ENCODE measurements at regions not wholly inside any gene's neighbourhood (a gene's known extent, or its start where the extent isn't known, plus 50 kb on each side); places are given as distances from the start of the nearest gene placed in this dataset.

- CTCF ChIA-PET, result no interaction called here
- POLR2A ChIA-PET, result no interaction called here
Measured at GRCh38 chr10:108169846-108170245, 1005.3 kb upstream of the SORCS1 start.

DNA sequence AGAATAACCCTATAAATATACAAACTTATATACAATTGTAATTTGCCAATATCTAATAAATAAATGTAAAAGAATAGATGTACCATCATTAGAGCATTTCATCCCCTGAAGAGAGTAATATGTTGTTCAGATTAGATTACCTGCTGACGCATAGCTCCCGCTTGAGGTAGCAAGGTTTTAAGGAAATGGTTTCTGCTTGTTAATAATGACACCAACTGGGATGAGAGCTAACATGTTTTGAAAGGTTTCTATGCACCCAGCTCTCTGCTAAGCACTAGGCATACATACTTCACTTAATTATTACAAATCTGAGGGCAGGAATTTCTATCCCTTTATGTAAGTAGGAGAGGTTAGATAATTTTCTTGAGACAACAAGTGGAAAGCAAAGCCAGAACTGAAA is 1003.3 kb upstream of the SORCS1 start:
- Mint-ChIP-seq H3K4me3 (no peak overlapping the region), H3K36me3 (ENCODE audit: low read depth) (no peaks in the 10 kb centered on the region)
- intact Hi-C loops (cut with micrococcal nuclease), result no loop called here

More at GRCh38 chr10:108169846-108170245, 1005.3 kb upstream of the SORCS1 start:
- intact Hi-C loops (cut with micrococcal nuclease), result no loop called here
- H3K4me3 Mint-ChIP-seq, result no peak overlapping the region
- no peak overlapping the region for H3K27ac Mint-ChIP-seq
- no peak for TF ChIP-seq CTCF (IDR thresholded peaks at IDR 0.05)
- no peaks in the 10 kb centered on the region for H3K27me3 Mint-ChIP-seq
- ATAC-seq (ENCODE audit: low read depth) (no peak), DNase-seq (no peak)
- no peaks in the 10 kb centered on the region for H3K4me1 Mint-ChIP-seq
- no peaks in the 10 kb centered on the region for H3K36me3 Mint-ChIP-seq (ENCODE audit: low read depth)
- H3K9me3 Mint-ChIP-seq, result peaks cover 2% of the 10 kb centered on the region

DNA sequence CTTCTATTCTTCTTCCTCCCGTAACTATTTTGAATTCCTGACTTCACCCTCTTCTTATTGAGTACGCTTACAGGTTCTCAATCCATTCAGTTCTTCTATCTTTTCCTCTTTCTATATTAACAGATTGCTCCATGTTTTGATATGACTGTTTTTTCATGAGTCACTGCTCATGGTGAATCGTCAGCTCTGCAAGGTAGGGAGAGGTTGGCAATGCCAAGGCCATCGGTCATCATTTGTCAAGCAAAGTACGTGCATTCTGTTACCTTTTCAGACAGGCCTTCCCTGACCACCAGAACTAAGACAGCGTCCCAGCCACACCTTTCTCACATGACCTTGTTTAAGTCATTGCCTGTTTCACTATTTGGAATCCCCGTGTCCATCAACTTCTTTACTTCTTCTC is 1001.9 kb upstream of the SORCS1 start:
- POLR2A ChIA-PET, result no interaction called here

More for the DNA sequence above, 1003.3 kb upstream of the SORCS1 start:
- POLR2A ChIA-PET, result no interaction called here
- ATAC-seq (ENCODE audit: low read depth) (no peak), DNase-seq (no peak)
- Mint-ChIP-seq H3K4me1 (no peaks in the 10 kb centered on the region), H3K27ac (no peak overlapping the region), H3K9me3 (peaks cover 2% of the 10 kb centered on the region), H3K27me3 (no peaks in the 10 kb centered on the region)
- CTCF ChIA-PET, result no interaction called here
- TF ChIP-seq CTCF (IDR thresholded peaks at IDR 0.05), result no peak

DNA sequence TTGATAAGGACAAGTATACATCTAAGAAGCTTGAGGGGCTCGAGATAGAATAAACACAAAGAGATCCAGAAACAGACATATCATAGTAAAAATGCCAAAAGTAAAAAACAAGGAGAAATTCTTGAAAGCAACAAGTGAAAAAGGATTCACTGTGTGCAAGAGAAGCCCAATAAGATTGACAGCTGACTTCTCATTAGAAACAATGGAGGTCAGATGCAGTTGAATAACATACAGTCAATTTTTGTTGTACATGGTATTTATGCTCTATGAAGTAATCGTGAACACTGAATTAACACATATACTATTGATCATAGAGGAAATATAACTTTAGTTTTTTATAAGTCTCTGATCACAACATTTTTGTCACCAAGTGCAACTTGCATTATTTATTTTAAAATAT is 982.8 kb upstream of the SORCS1 start:
- no peak for ATAC-seq (ENCODE audit: low read depth)
- Mint-ChIP-seq H3K9me3 (peaks cover 23% of the 10 kb centered on the region), H3K4me1 (no peaks in the 10 kb centered on the region), H3K27me3 (no peaks in the 10 kb centered on the region), H3K27ac (no peak overlapping the region), H3K4me3 (no peak overlapping the region), H3K36me3 (ENCODE audit: low read depth) (no peaks in the 10 kb centered on the region)
- intact Hi-C loops (cut with micrococcal nuclease), result no loop called here
- ChIA-PET POLR2A (no interaction called here), CTCF (no interaction called here)
- no peak for TF ChIP-seq CTCF (IDR thresholded peaks at IDR 0.05)
- no peak for DNase-seq

More for the DNA sequence above, 1001.9 kb upstream of the SORCS1 start:
- TF ChIP-seq CTCF (IDR thresholded peaks at IDR 0.05), result no peak
- no peaks in the 10 kb centered on the region for H3K4me1 Mint-ChIP-seq
- H3K9me3 Mint-ChIP-seq, result peaks cover 4% of the 10 kb centered on the region
- no peak for ATAC-seq (ENCODE audit: low read depth)
- CTCF ChIA-PET, result no interaction called here
- no peaks in the 10 kb centered on the region for H3K27me3 Mint-ChIP-seq
- no peak for DNase-seq
- no peaks in the 10 kb centered on the region for H3K36me3 Mint-ChIP-seq (ENCODE audit: low read depth)
- no peak overlapping the region for H3K4me3 Mint-ChIP-seq
- H3K27ac Mint-ChIP-seq, result no peak overlapping the region
- intact Hi-C loops (cut with micrococcal nuclease), result no loop called here

DNA sequence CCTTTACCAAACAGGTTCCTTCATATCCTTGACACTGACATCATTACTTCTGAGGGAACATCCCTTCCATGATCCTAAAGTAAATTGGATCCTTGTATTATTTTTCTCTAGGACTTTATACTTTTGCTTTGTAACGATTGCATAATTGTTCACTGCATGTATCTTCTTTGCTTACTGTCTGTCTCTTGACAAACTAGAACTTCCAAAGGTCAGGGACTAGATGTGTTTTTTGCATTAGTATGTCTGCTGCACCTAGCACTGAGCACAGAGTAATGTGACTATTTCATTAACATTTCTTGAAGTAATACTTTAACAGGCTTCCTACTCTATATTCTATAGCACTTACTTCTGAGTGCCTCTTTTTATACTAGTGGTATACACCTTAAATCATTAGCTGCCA is 976.6 kb upstream of the SORCS1 start:
- CTCF ChIA-PET, result no interaction called here
- no peak overlapping the region for H3K4me3 Mint-ChIP-seq
- no peak for ATAC-seq (ENCODE audit: low read depth)
- no peaks in the 10 kb centered on the region for H3K27me3 Mint-ChIP-seq
- no peaks in the 10 kb centered on the region for H3K36me3 Mint-ChIP-seq (ENCODE audit: low read depth)
- H3K4me1 Mint-ChIP-seq, result no peaks in the 10 kb centered on the region
- no peak overlapping the region for H3K27ac Mint-ChIP-seq
- TF ChIP-seq CTCF (IDR thresholded peaks at IDR 0.05), result no peak
- POLR2A ChIA-PET, result no interaction called here
- DNase-seq, result no peak
- peaks cover 9% of the 10 kb centered on the region for H3K9me3 Mint-ChIP-seq
- intact Hi-C loops (cut with micrococcal nuclease), result no loop called here
